NCI-H446 (cell line): ENCODE measurements at regions not wholly inside any gene's neighbourhood (a gene's known extent, or its start where the extent isn't known, plus 50 kb on each side); places are given as distances from the start of the nearest gene placed in this dataset.
"Not testable (repeated sequence)": the region's sequence is repeated elsewhere in the genome, so short reads cannot be mapped to it uniquely, and the experiment has no call there.

ENCODE experiments used
- DNase-seq, 2 experiments: peaks; one replicate each; lab custom pipeline; 2025; lab: John Stamatoyannopoulos, UW

DNA sequence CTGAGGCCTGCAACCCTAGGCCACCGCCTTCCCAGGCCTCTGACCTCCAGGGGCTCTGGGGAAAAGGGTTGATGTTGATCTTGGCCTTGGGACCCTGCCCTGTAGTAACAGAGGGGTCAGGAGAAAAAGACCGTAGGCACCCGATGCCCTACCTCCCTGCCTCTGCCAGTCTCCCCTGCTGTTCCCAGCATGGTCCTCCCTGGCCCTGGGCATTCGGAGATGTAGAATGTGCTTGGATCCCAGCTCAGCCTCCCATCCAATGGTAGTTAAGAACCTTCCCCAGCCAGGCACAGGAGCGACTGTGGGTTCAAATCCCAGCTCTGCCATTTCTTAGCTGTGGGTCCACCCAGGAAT is 72.0 kb upstream of the TARDBP start:
- no peak for DNase-seq

DNA sequence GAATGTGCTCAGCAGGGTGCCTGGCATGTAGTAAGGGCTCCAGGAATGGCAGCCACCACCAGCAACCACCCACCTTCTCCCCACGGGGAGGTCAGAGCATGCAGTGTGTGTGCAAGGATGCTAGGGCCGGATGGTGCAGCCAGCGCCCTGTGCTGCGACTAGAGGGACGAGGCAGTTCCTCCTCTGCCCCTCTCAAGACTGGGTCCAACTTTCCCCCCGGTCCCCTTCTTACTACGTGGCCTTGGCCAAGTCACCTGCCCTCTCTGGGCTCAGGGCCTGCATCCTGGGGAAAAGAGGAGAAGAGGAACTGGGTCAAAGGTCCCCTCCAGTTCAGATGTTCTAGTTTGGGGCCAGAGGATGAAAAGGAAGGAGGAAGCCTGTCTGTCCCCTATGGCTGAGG is 71.6 kb upstream of the TARDBP start:
- DNase-seq = no peak

DNA sequence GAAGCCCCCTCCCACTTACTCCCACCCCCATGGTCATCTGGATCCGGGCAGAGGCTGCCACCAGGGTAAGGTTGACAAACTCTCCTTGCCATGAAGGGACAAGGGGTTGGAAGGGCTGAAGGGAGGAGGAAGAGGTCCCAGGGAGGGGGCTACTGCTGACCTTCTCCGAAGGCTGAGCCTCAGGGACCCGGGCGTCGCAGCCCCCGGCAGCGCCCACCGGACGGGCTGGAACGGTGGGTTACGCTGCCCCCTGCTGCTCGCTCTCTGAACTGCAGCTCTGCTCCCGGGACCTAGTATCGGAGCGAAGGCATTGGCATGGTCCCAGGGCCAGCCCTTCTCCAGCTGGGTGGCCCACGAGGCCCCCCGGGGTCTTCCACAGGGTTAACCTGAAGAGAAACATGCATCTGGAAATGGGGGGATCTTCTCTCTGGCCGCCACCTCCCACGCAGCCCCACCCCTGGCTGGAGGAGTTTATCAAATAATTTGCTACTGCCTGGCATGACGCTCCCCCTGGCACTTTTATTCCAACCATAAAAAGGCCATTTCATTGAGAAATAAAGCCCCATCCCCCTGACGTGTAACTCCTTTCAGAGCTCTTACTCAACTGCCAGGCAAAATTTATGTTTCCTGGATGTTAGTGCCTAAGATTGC is 70.4 kb upstream of the TARDBP start:
- peak; percentile 33 to 60 for DNase-seq

DNA sequence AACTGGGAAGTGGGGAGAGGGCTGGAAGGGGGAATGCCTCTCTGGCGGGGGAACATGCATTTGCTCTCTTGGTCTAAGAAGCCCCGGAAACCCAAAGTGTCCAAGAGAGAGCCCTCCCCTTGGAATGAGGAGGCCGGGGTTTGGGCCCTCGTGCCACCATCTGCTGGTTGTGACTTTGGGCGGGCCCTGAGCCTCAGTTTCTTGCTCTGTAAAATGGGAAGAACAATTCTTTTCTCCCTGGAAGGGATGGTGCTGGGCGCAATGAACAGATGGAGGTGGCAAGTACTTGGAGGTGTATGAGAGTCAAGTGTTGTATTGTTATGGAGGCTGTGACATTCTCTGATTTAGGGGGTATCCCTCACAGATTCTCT is 69.9 kb upstream of the TARDBP start:
- DNase-seq = no peak

DNA sequence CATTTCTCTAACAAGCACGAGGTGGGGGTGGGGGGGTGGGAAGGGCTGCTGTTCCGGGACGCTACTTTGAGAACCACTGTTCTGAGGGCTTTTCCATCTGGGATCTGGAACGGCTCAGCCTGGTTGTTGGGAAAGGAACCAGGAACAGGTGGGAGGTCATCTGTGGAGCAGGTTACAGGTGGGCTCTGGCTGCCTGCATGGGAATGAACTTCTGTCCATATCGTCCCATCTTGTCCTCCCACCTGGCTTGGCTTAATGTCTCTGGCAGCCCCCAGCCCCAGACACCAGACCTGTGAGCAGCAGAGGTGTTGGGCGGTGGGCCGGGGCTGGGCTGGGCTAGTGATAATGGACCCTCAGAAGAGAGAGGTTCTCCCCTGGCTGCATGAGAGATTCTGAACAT is 69.4 kb upstream of the TARDBP start:
- DNase-seq = no peak

DNA sequence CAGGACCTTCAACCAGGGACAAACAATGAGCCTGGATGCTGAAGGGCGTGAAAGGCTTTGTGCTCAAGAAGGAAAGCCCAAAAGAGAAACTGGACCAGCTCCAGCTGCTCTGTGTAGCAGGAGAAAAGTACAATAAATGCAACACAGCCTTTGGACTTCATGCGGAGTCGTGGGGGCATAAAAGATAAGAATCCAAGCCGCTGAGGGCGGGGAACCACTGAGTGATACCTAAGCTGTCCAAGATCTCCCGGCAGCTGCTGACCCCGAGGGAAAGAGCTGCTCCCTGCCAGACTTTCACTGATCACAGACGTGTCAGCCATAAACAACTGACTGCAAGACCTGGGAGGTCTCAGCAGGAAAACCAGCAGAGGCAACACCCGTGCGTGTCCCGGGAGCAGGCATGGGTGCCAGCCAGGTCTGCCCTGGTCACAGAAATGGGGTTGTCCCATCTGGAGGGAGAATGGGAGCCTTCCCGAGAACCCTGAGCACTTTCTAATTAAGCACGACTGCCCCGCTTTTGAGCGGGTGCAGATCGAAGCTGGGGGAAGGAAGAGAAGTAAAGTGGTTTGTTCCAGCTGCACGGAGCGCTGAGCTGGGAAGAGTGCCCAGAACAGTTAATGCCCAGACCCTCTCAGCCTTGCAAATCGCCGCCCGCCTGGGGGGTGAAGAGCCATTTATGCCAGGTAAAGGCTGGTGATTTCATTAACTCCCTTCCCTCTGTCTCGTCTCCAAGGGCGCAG is 68.3 kb upstream of the TARDBP start:
- DNase-seq = peak; percentile 63 to 65

DNA sequence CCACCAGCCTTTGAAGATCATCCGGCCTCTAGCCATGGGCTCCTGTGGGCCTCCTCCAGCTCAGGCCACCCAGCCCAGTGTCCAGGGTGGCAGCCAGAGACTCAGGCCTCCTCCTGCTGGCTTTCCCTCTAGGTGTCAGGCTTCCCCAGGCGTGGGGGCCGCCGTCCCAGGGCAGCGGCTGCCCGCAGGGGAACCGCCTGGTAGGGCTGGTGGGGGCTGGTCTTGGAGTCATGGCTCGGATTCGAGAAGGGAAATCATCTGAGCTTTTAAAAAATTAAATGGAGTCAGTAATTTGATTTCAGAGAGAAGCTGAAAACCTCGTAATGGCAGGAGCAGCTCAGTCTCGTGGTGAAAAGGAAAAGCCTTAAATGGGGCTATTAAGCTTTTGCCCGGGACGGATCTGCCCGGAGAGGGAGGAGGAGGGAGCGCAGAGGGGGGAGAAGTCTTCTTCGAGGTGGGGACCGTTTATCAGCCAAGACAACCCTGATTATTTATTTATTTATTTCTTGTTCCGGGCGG is 66.4 kb upstream of the TARDBP start:
- DNase-seq = no peak

DNA sequence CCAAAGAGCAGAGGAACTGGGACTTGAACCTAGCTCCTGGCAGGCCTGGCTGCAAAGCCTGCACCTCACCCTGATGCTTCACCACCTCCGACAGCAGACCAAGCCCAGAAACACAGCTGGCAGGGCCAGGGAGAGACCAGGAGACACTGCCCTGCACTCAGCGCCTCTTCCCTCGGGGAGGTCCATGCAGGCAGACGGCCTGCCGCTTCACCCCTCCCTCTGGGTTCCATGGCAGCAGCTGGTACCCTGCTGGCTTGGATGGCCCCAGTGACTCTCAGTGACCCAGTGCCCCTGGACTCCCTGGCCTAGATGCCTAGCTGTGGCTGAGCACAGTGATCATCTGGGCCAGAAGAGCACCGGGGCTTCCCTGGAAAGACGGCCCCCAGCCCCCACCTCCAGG is 65.3 kb upstream of the TARDBP start:
- no peak for DNase-seq

DNA sequence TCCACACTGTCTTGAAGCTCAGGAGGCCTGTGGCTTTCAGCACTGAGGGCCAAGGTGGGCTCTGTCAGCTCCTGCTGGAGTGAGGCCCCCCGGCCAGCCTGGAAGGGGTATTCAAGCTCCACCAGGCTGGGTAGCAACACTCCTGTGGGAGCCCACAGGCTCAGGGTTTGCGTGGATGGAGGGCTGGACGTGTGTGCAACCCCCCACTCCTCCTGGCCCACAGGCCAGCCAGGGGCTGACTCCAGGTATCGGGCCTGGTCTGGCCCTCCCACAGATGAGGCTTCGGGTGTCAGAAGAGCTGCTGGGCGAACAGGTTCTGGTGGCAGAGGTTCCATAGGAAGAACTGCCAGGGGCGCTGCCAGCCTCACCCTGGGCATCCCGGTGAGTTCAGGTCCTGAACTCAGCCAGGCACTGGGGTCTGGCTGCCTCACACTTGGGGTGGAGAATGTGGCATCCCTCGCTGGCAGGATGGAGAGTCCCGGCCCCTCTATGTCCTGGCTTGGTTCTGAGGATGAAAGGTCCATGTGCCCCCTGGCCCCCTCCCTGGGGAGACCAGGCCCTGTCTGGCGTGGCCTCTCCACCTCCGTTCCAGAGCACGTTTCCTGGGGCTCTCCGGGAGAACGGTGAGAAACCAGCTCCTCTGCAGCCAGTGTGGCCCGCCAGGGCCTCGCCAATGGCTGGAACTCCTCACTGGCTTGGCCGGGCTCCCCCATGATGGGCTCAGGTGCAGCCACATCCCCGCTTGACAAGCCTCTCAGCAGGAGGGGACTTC is 64.6 kb upstream of the TARDBP start:
- DNase-seq = no peak

DNA sequence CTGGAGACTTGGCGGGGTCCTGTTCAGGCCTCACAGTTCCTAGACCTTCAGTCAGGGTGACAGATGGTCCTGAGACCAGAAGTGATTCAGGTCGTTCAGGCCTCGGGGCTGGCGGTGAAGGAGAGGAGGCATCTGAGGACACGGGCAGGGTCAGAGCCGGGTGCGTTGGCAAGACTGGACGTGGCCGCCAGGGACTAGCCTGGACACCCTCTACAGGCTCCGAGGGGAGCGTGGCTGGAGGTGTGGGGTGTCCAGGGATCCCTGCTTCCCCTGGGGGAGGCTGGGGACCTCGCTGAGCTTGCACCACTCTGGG is 64.0 kb upstream of the TARDBP start:
- peak in 1 of 2 experiments; percentile 12 for DNase-seq

DNA sequence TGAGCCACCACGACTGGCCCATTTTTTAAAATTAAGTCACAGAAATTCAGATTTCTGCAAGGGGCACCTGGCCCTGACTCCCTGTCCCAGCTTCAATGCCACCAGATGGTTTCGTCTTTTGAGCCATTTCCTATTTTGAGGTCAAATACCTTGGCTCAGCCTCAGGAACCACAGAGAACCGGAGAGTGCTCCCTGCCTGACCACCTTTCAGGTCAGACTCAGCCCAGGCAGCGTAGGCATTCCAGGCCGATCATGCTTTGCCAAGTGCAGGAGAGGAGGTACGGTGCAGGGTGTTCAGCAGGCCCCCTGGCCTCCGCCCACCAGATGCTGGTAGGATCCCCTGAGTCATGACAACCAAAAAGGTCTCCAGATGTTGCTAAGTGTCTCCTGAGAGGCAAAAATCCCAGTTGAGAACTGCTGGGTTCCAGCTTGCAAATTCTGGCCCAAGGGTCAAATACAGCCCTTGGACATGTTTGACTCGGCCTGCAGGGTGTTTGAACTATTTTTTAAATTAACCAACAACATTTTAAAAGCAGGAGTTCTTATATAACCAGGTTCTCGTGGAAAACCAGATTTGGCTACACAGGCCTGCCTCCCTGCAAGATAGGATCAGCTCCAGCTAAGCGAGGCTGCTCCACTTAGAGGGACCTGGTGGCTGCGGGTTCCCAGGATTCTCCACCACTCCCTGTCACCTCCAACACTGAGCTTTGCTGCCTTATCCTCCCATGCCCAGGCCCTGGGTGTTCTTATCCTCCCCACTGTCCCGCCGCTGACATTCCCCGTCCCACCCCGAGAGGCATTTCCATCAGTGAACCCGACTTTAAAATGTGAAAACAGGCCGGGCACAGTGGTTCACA is 61.9 kb upstream of the TARDBP start:
- DNase-seq = no peak

DNA sequence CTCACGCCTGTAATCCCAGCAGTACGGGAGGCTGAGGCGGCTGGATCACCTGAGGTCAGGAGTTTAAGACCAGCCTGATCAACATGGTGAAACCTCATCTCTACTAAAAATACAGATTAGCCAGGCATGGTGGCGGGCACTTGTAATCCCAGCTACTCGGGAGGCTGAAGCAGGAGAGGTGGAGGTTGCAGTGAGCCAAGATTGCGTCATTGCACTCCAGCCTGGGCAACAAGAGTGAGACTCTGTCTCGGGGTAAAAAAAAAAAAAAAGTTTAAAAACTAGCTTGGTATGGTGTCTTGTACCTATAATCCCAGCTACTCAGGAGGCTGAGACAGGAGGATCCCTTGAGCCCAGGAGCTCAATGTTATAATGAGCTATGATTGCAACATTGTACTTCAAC is 61.2 kb upstream of the TARDBP start:
- DNase-seq = not testable (repeated sequence)

DNA sequence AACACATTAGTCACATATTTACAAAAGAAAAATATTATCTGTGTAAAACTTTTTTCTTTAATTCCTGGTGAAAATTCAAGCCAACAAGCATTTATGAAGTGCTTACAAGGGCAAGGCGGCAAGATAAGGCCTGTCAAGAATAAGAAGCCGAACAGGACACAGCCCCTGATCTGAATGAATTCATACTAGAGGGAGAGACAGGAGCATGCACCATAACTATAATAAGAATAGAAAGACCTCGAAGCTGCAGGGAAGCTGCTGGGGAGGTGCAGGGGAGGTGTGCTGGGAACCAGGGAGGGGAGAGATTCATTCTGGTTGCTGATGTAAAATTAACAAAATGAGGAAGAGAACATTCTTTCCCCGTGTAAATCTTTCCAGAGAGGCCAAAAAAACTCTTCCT is 60.5 kb upstream of the TARDBP start:
- no peak for DNase-seq

DNA sequence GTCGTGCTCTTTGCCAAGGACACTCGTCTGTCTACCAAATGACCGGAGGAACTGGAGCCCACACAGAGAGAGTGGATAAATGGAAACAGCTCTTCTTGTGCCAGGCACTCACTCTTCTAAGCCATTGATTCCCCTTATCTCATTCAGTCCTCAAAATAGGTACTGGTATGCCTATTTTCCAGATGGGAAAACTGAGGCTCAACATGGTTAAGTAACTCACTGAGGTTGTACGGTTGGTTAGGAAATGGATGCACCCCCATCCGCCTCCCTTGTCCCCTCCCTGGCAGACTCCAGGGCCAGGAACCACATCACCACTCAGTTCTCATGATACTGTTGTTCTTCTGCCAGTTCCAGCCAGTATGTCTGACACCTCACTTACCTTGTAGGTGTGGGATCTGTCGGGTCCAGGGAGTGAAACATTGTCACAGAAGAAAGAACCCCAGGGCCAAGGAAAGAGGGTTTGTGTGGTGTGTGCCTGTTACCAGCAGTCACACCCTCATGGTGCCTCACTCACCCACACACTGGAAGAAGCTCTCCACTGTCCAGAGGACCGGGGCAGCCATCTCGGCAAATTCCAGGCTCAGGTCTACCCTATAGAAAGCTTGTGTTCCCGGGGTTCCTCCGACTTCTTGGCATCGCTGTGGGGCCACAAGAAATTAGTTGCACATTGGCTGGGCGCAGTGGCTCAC is 58.8 kb upstream of the TARDBP start:
- no peak for DNase-seq

DNA sequence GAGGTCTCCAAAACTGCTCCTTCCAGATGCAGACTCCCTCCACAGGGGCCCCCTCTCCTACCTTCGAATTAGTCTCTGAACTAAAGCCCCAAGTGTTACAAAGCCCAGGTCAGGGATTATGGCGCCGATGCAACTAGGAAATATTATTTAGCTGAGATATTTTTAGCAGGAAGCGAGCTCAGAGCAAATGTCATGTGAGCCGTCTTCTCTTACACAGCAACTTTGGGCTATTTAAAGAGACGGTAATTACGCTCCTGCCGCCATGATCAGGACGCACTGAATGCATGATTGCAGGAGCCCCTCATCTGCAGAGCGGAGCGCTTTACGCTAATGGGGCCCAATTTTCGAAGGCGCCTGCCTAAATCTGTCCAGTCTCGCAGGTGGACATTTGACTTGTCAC is 55.3 kb upstream of the TARDBP start:
- no peak for DNase-seq

DNA sequence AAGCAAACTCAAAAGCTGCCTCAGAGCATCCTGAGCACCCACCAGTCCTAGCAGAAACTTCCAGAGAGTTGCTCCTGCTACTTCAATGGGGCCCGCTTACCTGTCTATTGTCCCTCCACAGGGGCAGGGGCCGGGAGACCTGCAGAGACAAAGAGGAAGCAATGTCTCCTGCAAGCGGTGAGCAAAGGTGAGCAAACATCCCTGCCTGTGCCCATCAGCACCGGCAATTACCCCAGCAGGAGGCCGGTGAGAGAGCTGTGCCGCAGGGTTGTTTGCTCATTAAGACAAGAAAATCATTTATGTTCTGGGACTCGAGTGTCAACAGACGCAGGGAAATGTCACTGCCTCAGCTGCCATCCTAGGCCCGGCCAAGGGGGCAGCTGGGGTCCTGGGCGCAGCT is 53.8 kb upstream of the TARDBP start:
- DNase-seq = no peak

DNA sequence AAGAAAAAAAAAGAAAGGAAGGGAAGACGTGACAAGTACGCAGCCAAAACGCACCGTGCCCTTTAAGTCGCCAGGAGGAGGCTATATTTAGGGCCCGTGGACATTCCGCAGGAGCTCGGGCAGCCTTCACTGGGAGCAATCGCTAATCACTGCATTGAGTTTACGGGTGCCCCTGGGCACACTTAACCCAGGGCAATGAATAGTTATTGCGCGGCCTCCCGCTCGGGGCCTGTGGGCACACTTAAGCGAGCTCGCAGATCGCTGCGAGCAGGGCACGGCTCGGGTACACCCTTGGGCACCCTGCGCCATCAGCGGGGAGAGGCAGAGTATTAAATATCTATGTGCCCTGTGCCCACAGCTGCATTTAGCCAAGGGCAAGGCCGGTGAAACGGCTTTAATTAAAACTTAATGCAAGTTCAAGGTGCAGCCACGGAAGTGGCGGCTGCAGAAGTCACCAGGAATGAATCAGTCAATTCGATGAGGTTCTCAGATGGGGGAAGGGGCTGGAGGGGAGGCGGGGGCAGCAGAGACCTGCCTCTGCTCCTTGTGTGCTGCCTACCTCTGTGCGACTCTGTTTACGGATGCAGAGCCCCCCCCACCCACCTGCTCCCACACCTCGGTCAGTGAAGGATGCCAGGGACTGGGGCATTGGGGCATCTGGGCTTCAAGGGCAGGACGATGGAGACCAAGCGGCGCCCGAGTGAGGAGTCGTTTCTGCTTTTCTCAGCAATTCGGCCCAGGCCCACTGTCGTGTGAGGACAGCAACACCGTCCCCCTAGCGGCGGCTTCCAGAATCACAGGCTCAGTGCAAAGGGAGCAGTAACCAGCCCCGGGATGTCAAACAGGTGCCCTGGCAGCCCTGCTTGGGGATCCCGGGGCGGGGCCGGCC is 51.8 kb upstream of the TARDBP start:
- peak; percentile 49 to 81 for DNase-seq

DNA sequence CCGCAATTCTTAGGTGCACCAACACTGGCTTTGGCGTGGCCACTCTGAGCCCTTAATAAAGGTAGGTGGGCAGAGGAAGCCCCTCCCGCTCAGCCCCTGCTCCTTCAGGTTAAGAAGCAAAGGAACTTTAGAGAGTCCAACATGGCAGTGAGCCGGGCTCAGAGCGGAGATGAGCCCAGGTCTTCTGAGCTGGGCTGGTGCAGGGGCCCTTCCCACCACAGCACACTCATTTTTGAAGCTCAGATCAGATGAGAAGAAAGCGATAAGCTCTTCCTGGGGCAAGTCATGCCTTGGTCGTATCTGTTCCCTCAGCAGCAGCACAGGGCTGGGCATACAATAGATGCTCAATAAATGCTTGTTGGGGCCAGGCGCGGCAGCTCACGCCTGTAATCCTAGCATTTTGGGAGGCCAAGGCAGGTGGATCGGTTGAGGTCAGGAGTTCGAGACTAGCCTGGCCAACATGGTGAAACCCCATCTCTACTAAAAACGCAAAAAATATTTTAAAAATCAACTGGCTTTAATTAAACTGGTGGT is 51.1 kb upstream of the TARDBP start:
- DNase-seq = no peak

DNA sequence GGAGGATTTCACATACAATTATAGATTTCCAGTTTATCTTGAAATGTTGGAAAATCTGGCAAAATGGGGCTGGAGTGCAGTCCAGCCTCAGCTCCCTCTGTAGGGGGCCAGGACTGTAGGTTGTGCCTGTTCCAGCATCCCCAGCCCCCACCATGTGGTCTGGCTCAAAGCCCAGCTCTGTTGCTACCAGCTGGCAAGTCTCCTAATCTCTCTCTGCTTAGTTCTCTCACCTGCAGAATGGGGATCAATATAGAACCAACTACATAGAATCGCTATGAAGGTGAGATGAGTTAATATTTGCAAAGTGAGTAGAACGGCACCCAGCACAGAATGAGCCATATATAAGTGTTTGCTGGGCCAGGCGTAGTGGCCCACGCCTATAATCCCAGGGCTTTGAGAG is 50.0 kb upstream of the TARDBP start:
- peak; percentile 31 to 74 for DNase-seq
